PFSK-1 (cell line): ENCODE measurements at regions not wholly inside any gene's neighbourhood (a gene's known extent, or its start where the extent isn't known, plus 50 kb on each side); places are given as distances from the start of the nearest gene placed in this dataset.

Experiments
- POLR2AphosphoS5 ChIP-seq: IDR thresholded peaks from 2 replicates; pipeline ENCODE4 v1.6.1; 2012; ENCODE audit warnings: low read depth, mild to moderate bottlenecking, control low read depth, low read length, moderate library complexity
- REST ChIP-seq, 2 experiments: IDR thresholded peaks; 2 replicates each; pipeline versions ENCODE4 v1.6.1 to v1.8.0; 2011 to 2012; ENCODE audit warnings: low read depth in 2 of 2, low read length in 2 of 2, control low read depth in 1 of 2, inconsistent platforms in 1 of 2, mild to moderate bottlenecking in 1 of 2, moderate library complexity in 1 of 2; ENCODE audit not compliant: insufficient read depth in 1 of 2
- SIN3A ChIP-seq: IDR thresholded peaks from 2 replicates; pipeline ENCODE4 v1.6.1; 2012; ENCODE audit warnings: mild to moderate bottlenecking, low read length, moderate library complexity, borderline replicate concordance; ENCODE audit not compliant: insufficient read depth
- TAF1 ChIP-seq: IDR thresholded peaks from 2 replicates; pipeline ENCODE4 v1.6.1; 2012; ENCODE audit warnings: low read length, control low read depth, borderline replicate concordance; ENCODE audit not compliant: insufficient read depth

GRCh38 chr12:85693093-85693665 is 143.0 kb downstream of the RASSF9 start:
- no peak for TF ChIP-seq REST (IDR thresholded peaks at IDR 0.05; ENCODE audit: insufficient read depth in 1 of 2, low read depth in 2 of 2, low read length in 2 of 2)
- no peak for TF ChIP-seq POLR2AphosphoS5
- no peak for TF ChIP-seq TAF1
- no peak for TF ChIP-seq SIN3A
